ENCODE measurements at regions not wholly inside any gene's neighbourhood (a gene's known extent, or its start where the extent isn't known, plus 50 kb on each side); places are given as distances from the start of the nearest gene placed in this dataset.
A peak's percentile ranks its signal among the peaks of the same experiment; 100 is the strongest.

DNA sequence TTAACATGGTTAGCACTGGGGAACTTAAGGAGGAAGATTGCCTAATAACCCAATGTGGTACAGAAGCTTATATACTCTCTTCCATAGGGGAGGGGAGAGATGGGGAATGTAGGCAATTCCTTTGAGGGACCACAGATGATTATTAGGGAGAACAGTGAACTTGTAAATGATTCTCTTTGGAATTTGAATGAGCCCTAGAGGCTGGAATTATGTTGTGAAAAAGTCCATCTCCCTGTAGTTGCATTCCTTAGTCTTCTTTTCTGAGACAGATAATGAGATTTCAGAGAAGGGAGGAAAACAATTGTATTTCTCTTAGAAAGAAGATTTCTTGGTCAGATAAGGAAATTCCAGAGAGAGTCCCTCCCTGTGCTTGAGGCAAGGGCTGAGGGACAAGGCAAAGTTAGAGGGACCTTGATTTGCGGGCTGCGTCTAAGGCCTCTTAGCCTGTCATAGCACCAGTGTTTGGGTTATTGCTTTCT is 89.0 kb upstream of the HMCN1 start:
- no peak for DNase-seq

DNA sequence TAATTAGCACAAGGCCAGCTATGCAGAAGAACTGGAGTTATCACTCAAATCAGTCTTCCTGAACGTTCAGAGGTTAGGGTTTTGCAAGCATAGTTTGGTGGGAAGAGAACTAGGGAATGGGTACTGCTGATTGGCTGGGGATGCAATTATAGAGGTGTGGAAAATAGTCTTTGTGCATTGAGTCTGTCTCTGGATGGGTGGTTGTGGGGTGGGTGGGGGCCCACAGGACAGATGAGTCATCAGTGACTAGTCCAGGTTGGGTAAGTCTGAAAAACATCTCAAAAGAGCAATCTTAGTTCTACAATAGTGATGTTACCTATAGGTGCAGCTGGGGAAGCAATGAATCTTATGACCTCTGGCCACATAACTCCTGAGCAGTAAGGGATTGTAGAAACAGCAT is 89.7 kb upstream of the HMCN1 start:
- no peak for DNase-seq

GRCh38 chr1:185636848-185637247 is 97.3 kb upstream of the HMCN1 start:
- DNase-seq, result no peak

DNA sequence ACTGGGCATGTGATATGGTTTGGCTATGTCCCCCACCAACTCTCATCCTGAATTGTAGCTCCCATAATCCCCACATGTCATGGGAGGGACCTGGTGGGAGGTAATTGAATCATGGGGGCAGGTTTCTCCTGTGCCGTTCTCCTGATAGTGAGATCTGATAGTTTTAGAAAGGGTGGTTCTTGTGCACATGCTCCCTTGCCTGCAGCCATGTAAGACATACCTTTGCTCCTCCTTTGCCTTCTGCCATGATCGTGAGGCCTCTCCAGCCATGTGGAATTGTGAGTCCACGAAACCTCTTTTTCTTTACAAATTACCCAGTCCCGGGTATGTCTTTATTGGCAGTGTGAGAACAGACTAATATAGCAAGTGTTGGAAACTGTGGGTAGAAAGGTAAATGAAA is 99.5 kb upstream of the HMCN1 start:
- no peak for DNase-seq

- DNase-seq, result no peak
These were observed 101.3 kb upstream of the HMCN1 start for GRCh38 chr1:185632659-185633423.

DNA sequence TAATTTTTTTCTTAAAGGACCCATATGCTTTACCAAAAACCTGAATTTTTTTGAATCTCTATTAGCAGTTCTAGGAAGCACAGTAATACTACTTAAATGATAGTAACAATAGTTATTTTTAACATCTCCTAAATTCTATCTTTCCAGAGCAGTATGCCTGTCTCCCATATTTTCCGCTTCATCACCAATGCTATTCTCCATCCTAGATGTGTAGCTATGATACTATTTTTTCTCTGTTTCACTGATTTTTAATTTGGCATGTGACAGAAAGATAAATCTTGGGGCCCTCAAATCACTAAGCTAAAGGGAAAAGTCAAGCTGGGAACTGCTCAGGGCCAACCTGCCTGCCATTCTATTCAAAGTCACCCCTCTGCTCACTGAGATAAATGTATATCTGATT is 102.3 kb upstream of the HMCN1 start:
- DNase-seq, result no peak

DNA sequence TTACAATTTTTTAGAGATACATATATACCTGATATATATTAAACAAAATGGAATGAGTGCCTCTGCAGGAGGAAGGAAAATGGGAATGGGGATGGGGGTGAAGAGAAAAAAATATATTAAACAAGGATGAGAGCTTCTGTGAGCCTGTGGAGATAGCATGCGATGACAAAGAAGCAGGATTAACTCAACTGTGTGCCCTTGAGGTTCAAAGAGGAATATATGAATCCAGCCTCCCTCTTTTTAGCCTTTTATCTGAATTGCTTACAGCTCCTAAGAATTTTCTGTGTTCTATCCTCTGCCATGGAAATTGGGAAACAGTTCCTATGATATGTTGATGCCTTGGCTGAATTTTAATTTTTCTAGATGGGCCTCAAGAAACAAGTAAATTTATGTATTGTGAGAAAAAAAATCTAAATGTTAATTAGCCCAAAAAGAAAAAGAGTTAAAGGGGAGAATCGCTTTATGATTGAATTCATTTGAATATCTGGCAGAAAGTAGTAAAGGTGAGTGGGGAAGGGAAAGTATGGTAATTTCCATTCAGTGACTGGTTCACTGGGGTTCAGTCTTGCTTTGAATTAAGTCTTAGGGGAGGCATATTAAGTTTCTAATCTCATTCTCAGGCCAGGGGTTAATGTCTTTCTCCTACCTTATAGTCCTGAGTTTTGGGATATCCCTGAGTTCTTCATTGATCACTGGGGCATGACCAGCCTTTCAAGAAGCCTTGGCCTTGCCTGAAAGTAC is 106.3 kb upstream of the HMCN1 start:
- no peak for DNase-seq

DNA sequence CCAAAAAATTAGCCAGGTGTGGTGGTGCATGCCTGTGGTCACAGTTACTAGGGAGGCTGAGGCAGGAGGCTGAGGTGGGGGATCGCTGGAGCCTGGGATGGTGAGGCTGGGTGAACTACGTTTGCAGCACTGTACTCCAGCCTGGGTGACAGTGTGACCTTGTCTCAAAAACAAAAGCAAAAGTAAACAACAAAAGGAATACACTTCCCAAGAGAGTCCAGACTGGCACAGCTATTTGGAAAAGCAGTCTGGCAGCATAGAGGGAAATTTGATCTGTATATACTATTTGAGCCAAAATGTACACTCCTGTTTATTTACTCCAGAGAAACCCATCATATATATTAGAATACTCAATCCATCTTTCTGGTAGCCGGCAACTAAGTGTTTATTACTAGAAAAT is 107.0 kb upstream of the HMCN1 start:
- no peak for DNase-seq

DNA sequence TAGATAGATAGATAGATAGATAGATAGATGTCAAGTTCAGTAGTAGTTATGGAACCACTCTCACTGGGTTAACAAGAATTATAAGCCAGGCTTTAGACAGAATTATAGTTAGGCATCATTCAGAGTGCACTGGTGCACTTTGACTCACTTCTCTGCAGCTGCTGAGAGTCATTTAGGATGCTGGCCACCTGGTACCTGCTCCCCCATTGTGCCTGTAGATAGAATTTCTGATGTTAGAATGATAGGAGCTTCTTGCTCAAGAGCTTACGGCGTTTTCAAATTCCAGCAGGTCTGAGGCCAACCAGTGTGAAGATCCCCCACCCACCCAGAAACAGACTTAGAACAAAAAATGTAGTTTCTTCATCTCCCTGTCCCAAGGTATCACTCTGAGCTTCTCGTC is 107.8 kb upstream of the HMCN1 start:
- DNase-seq, result no peak

DNA sequence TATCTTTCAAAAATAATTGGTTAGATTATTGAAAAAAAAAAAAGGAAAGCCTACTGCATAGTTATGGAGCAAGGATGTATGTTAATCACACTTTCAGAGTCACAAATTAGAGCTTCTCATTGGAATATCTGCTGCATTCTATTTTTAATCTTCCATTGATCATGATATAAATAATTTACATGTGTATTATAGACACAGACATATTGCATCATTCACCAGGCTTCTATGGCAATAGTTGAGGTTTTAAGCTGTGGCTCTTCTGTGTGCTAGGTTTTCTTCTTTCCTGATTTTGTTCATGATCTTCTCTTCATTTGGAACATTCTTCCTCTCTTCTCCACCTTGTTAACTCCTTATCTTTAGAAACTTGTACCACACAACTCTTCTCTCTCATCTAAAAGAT is 123.2 kb upstream of the HMCN1 start:
- no peak for DNase-seq

DNA sequence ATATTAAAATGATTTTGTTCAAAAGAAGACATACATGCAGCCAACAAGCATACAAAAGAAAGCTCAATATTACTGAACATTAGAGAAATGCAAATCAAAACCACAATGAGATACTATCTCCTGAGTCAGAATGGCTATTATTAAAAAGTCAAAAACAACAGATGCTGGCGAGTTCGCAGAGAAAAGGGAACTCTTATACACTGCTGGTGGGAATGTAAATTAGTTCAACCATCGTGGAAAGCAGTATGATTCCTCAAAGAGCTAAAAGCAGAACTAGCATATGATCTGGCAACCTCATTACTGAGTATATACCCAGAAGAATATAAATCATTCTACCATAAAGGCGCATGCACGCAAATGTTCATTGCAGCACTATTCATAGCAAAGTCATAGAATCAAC is 126.0 kb upstream of the HMCN1 start:
- peak; percentile 2 for DNase-seq

- DNase-seq, result no peak
These were observed 131.0 kb upstream of the HMCN1 start for GRCh38 chr1:185603158-185603557.

- DNase-seq, result no peak
These were observed 133.0 kb upstream of the HMCN1 start for GRCh38 chr1:185601189-185601588.

- DNase-seq, result no peak
These were observed 133.6 kb upstream of the HMCN1 start for GRCh38 chr1:185600641-185601040.

- DNase-seq, result no peak
These were observed 135.9 kb upstream of the HMCN1 start for GRCh38 chr1:185598332-185598731.

DNA sequence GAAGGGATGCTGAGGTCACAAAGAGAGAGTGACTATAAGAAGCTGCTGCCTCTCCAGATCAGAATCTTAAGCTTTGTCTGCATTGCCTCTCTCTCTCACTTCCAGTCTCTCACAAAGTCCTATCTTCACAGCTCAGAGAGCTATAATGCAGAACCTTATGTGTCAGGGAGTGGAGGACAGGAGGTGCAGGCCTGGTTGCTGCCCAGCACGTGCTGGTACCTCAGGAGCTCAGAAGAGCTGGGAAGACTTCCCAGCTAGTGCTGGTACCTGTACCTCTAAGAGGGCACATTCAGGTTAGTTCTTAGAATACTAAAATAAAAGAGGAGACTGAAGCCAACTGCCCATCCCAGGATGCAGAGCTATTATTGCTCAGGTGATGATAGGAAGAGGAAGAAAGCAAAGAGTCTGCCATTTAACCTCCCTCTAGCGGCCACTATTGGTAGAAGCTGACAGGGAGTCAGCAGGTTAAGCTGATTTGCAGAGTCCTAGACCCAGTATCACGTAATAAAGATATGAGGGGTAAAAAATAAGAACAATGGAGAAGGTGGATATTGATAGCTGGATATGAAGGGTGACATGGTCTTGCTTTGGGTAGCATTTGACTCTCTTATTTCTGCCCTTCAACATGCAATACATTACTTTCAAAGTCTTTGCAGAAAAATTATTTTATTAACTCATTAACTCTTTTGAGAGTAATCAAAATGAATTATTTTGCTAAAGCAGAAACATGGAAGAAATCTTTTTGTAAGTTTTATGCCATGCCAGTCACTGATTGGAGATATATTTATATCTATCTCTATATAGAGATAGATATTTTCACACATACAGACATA is 138.1 kb upstream of the HMCN1 start:
- no peak for DNase-seq

- DNase-seq, result no peak
These were observed 139.3 kb upstream of the HMCN1 start for GRCh38 chr1:185594786-185595410.

DNA sequence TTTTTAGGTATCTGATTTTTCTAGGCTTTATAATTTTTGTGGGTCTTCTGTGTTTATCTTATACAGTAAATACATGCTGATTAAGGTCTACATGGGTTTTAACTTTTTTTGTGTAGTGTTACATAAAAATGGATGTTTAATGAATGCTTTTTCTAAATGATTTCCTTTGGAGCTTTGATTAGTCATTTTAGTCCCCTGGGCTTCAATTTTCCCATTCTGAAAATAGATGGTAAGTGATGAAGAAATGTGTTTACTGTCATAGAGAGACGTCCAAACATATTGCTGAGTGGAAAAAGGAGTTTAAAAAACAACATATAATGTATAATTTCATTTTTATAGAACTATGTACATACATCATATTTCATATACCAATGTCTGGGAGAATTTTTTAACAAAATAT is 140.9 kb upstream of the HMCN1 start:
- no peak for DNase-seq

- DNase-seq, result no peak
These were observed 148.4 kb upstream of the HMCN1 start for GRCh38 chr1:185585770-185586169.

GRCh38 chr1:185581961-185582725 is 152.0 kb upstream of the HMCN1 start:
- DNase-seq, result no peak

DNA sequence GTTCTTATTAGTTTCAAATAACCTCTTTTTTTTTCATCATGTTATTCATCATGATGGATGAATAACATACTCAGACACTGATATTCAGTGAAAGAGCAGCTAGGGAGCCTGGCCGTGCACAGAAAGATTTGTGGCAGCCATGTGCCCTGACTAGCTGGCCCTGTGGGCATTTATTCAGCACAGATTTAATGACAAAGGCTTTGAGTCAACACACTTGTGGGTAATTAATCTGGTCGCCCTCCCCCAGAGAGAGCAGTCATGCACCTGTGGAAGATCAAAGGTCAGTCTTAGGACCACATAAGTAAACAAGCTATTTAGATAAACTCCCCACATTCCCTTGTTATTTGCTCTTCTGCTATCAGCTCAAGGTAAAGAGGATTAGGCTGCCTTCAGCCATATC is 153.2 kb upstream of the HMCN1 start:
- DNase-seq, result no peak

DNA sequence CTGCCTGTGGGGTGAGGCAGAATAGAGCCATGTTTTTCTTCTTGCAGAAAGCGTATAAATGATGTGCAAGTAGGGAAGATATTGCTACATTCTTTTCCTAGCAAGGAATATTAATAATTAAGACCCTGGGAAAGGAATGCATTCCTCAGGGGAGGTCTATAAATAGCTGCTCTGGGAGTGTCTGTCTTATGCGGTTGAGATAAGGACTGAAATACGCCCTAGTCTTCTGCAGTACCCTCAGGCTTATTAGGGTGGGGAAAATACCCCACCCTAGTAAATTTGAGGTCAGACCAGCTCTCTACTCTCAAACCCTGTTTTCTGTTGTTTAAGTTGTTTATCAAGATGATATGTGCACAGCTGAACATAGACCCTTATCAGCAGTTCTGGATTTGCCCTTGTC is 155.9 kb upstream of the HMCN1 start:
- DNase-seq, result no peak

All from GDM1 (cell line).